Fibroblast of lung (primary cell): ENCODE measurements at regions not wholly inside any gene's neighbourhood (a gene's known extent, or its start where the extent isn't known, plus 50 kb on each side); places are given as distances from the start of the nearest gene placed in this dataset.
"Not testable (repeated sequence)": the region's sequence is repeated elsewhere in the genome, so short reads cannot be mapped to it uniquely, and the experiment has no call there.

Experiments
- DNase-seq, 2 donors: peaks; one replicate each; pipeline versions ENCODE4 v3.0.0 to v3.0.0-alpha.2; 2010; ENCODE audit warnings: low read depth in 2 of 2
- H2AFZ ChIP-seq: 2 replicates; pipeline ENCODE4 v1.5.1; 2012; ENCODE audit warnings: low read length, control low read depth, inconsistent platforms
- H3K27ac ChIP-seq: 2 replicates; pipeline ENCODE4 v1.5.1; 2011; ENCODE audit warnings: low read length, control low read depth; ENCODE audit not compliant: insufficient read depth
- H3K27me3 ChIP-seq: 2 replicates; pipeline ENCODE4 v1.5.1; 2011; ENCODE audit warnings: mild to moderate bottlenecking, low read length; ENCODE audit not compliant: control insufficient read depth, insufficient read depth
- H3K36me3 ChIP-seq: 2 replicates; pipeline ENCODE4 v1.5.1; 2011; ENCODE audit warnings: low read length; ENCODE audit not compliant: control insufficient read depth, insufficient read depth
- H3K4me1 ChIP-seq: 2 replicates; pipeline ENCODE4 v1.5.1; 2011; ENCODE audit warnings: low read length; ENCODE audit not compliant: control insufficient read depth, insufficient read depth; ENCODE audit errors: extremely low read depth
- H3K4me2 ChIP-seq: 2 replicates; pipeline ENCODE4 v1.5.1; 2011; ENCODE audit warnings: low read length, control low read depth; ENCODE audit not compliant: insufficient read depth; ENCODE audit errors: extremely low read depth
- H3K4me3 ChIP-seq, 4 experiments: fragments of 200-600 bp in 1 of 4; sonication (generic) in 1 of 4; replicated peaks in 1 of 4; 2 replicates each; pipeline ENCODE4 v1.5.1; 2011 to 2016; ENCODE audit warnings: low read length in 4 of 4, low read depth in 3 of 4, mild to moderate bottlenecking in 3 of 4, control low read depth in 2 of 4, inconsistent platforms in 1 of 4, mixed read lengths in 1 of 4; ENCODE audit not compliant: insufficient read depth in 1 of 4; ENCODE audit errors: control extremely low read depth in 1 of 4
- H3K79me2 ChIP-seq: 2 replicates; pipeline ENCODE4 v1.5.1; 2012; ENCODE audit warnings: mild to moderate bottlenecking, low read length, inconsistent platforms; ENCODE audit not compliant: control insufficient read depth, insufficient read depth
- H3K9ac ChIP-seq: 2 replicates; pipeline ENCODE4 v1.5.1; 2011; ENCODE audit warnings: mild to moderate bottlenecking, low read length, control low read depth; ENCODE audit not compliant: insufficient read depth
- H3K9me3 ChIP-seq: 2 replicates; pipeline ENCODE4 v1.5.1; 2012; ENCODE audit warnings: low read depth, low read length; ENCODE audit not compliant: control insufficient read depth, insufficient read depth
- H4K20me1 ChIP-seq: 2 replicates; pipeline ENCODE4 v1.5.1; 2011; ENCODE audit warnings: low read length; ENCODE audit not compliant: control insufficient read depth, insufficient read depth; ENCODE audit errors: extremely low read depth
- CTCF ChIP-seq, 2 donors: IDR thresholded peaks in 1 of 2; conservative IDR thresholded peaks in 1 of 2; 1 replicate in 1 of 2; 2 replicates in 1 of 2; pipeline ENCODE4 v1.5.1; 2011 to 2012; ENCODE audit warnings: low read length in 2 of 2, control low read depth in 1 of 2, inconsistent platforms in 1 of 2, low read depth in 1 of 2, mild to moderate bottlenecking in 1 of 2
- EZH2 ChIP-seq: IDR thresholded peaks from 2 replicates; pipeline ENCODE4 v1.5.1; 2012; ENCODE audit warnings: low read length, control low read depth, mild to moderate bottlenecking; ENCODE audit errors: missing control alignments

- H2AFZ ChIP-seq, result no peak overlapping the region
- H3K36me3 ChIP-seq, result no peaks in the 10 kb centered on the region
- DNase-seq, result no peak
- no peaks in the 10 kb centered on the region for H3K27me3 ChIP-seq
- no peaks in the 10 kb centered on the region for H4K20me1 ChIP-seq
- no peaks in the 10 kb centered on the region for H3K79me2 ChIP-seq
- H3K9ac ChIP-seq, result no peak overlapping the region
- no peak overlapping the region for H3K4me2 ChIP-seq
- TF ChIP-seq CTCF (conservative IDR thresholded peaks at IDR 0.05 in 1 of 2, IDR thresholded peaks at IDR 0.05 in 1 of 2; ENCODE audit: low read depth in 1 of 2, low read length in 2 of 2) (no peak), EZH2 (no peak)
- no peaks in the 10 kb centered on the region for H3K9me3 ChIP-seq
- H3K4me3 ChIP-seq, result no peak overlapping the region
- no peak overlapping the region for H3K27ac ChIP-seq
- H3K4me1 ChIP-seq, result no peaks in the 10 kb centered on the region
Observed at GRCh38 chr13:100764937-100765336, 90.3 kb upstream of the TMTC4 start.

GRCh38 chr13:100762126-100762525 is 87.5 kb upstream of the TMTC4 start:
- H3K4me1 ChIP-seq, H3K9me3 ChIP-seq, H4K20me1 ChIP-seq, H3K4me3 ChIP-seq, H3K27ac ChIP-seq, H3K9ac ChIP-seq, H3K79me2 ChIP-seq, H3K4me2 ChIP-seq, DNase-seq, H2AFZ ChIP-seq, H3K36me3 ChIP-seq, H3K27me3 ChIP-seq: not testable (repeated sequence)

GRCh38 chr13:100755891-100756290 is 81.3 kb upstream of the TMTC4 start:
- no peak overlapping the region for H3K9ac ChIP-seq
- no peaks in the 10 kb centered on the region for H3K9me3 ChIP-seq
- no peaks in the 10 kb centered on the region for H3K79me2 ChIP-seq
- no peak overlapping the region for H3K4me3 ChIP-seq
- H3K36me3 ChIP-seq, result no peaks in the 10 kb centered on the region
- H3K4me2 ChIP-seq, result no peak overlapping the region
- no peaks in the 10 kb centered on the region for H4K20me1 ChIP-seq
- H3K4me1 ChIP-seq, result no peaks in the 10 kb centered on the region
- DNase-seq, result no peak
- TF ChIP-seq EZH2 (no peak), CTCF (conservative IDR thresholded peaks at IDR 0.05 in 1 of 2, IDR thresholded peaks at IDR 0.05 in 1 of 2; ENCODE audit: low read depth in 1 of 2, low read length in 2 of 2) (no peak)
- H3K27me3 ChIP-seq, result no peaks in the 10 kb centered on the region
- no peak overlapping the region for H3K27ac ChIP-seq
- no peak overlapping the region for H2AFZ ChIP-seq

- no peaks in the 10 kb centered on the region for H3K36me3 ChIP-seq
- no peak for DNase-seq
- no peaks in the 10 kb centered on the region for H3K79me2 ChIP-seq
- no peaks in the 10 kb centered on the region for H4K20me1 ChIP-seq
- H3K9me3 ChIP-seq, result no peaks in the 10 kb centered on the region
- no peak overlapping the region for H3K4me2 ChIP-seq
- H3K27me3 ChIP-seq, result no peaks in the 10 kb centered on the region
- no peak overlapping the region for H3K27ac ChIP-seq
- no peak overlapping the region for H3K4me3 ChIP-seq
- no peak overlapping the region for H3K9ac ChIP-seq
- H2AFZ ChIP-seq, result no peak overlapping the region
- H3K4me1 ChIP-seq, result no peaks in the 10 kb centered on the region
- TF ChIP-seq CTCF (conservative IDR thresholded peaks at IDR 0.05 in 1 of 2, IDR thresholded peaks at IDR 0.05 in 1 of 2; ENCODE audit: low read depth in 1 of 2, low read length in 2 of 2) (no peak), EZH2 (no peak)
Observed at GRCh38 chr13:100754459-100754858, 79.9 kb upstream of the TMTC4 start.
